ENCODE measurements at regions not wholly inside any gene's neighbourhood (a gene's known extent, or its start where the extent isn't known, plus 50 kb on each side); places are given as distances from the start of the nearest gene placed in this dataset.
"Not testable (repeated sequence)": the region's sequence is repeated elsewhere in the genome, so short reads cannot be mapped to it uniquely, and the experiment has no call there.

GRCh38 chr2:126253669-126254068, 402.3 kb upstream of the GYPC start:
- no peak for DNase-seq

- DNase-seq: no peak
Observed at GRCh38 chr2:126264625-126265024, 391.3 kb upstream of the GYPC start.

- no peak for DNase-seq
Observed at GRCh38 chr2:126269911-126270310, 386.0 kb upstream of the GYPC start.

GRCh38 chr2:126270587-126270986, 385.4 kb upstream of the GYPC start:
- DNase-seq: no peak

GRCh38 chr2:126272401-126272800, 383.6 kb upstream of the GYPC start:
- no peak for DNase-seq

GRCh38 chr2:126275098-126275497, 380.9 kb upstream of the GYPC start:
- no peak for DNase-seq

GRCh38 chr2:126276268-126276667, 379.7 kb upstream of the GYPC start:
- not testable (repeated sequence) for DNase-seq

- no peak for DNase-seq
Observed at GRCh38 chr2:126288362-126288761, 367.6 kb upstream of the GYPC start.

GRCh38 chr2:126293962-126294361, 362.0 kb upstream of the GYPC start:
- DNase-seq: not testable (repeated sequence)

- DNase-seq: no peak
Observed at GRCh38 chr2:126299469-126299976, 356.4 kb upstream of the GYPC start.

- no peak for DNase-seq
Observed at GRCh38 chr2:126300348-126300747, 355.6 kb upstream of the GYPC start.

- DNase-seq: no peak
Observed at GRCh38 chr2:126302043-126302442, 353.9 kb upstream of the GYPC start.

- DNase-seq: no peak
Observed at GRCh38 chr2:126303113-126303512, 352.8 kb upstream of the GYPC start.

- DNase-seq: no peak
Observed at GRCh38 chr2:126304154-126304553, 351.8 kb upstream of the GYPC start.

- DNase-seq: no peak
Observed at GRCh38 chr2:126306539-126306938, 349.4 kb upstream of the GYPC start.

- DNase-seq: no peak
Observed at GRCh38 chr2:126307740-126308139, 348.2 kb upstream of the GYPC start.

- DNase-seq: no peak
Observed at GRCh38 chr2:126309185-126309584, 346.8 kb upstream of the GYPC start.

GRCh38 chr2:126312579-126312978, 343.4 kb upstream of the GYPC start:
- DNase-seq: no peak

- no peak for DNase-seq
Observed at GRCh38 chr2:126315828-126316227, 340.1 kb upstream of the GYPC start.

- no peak for DNase-seq
Observed at GRCh38 chr2:126317790-126318431, 338.0 kb upstream of the GYPC start.

GRCh38 chr2:126322342-126322741, 333.6 kb upstream of the GYPC start:
- no peak for DNase-seq

- DNase-seq: no peak
Observed at GRCh38 chr2:126325202-126325601, 330.8 kb upstream of the GYPC start.

- DNase-seq: no peak
Observed at GRCh38 chr2:126329173-126329572, 326.8 kb upstream of the GYPC start.

- DNase-seq: no peak
Observed at GRCh38 chr2:126342457-126342856, 313.5 kb upstream of the GYPC start.

- DNase-seq: no peak
Observed at GRCh38 chr2:126343136-126343535, 312.8 kb upstream of the GYPC start.

Measured in activated naive CD4-positive, alpha-beta T cell (primary cell).